Peyer's patch (tissue), 4 donors: ENCODE measurements at regions not wholly inside any gene's neighbourhood (a gene's known extent, or its start where the extent isn't known, plus 50 kb on each side); places are given as distances from the start of the nearest gene placed in this dataset.

Source experiments
- DNase-seq, 3 donors: peaks; one replicate each; pipeline ENCODE4 v3.0.0-alpha.2; 2017 to 2019
- H3K27ac ChIP-seq, 4 donors: fragments of 200-600 bp; sonication (generic); one replicate each; pipeline ENCODE4 v1.5.1; 2016 to 2019
- H3K27me3 ChIP-seq, 2 donors: fragments of 200-600 bp; sonication (generic); one replicate each; pipeline ENCODE4 v1.5.1; 2019
- H3K36me3 ChIP-seq, 3 donors: fragments of 200-600 bp; sonication (generic); one replicate each; pipeline ENCODE4 v1.5.1; 2016 to 2019
- H3K4me1 ChIP-seq, 4 donors: fragments of 200-600 bp; sonication (generic); one replicate each; pipeline ENCODE4 v1.5.1; 2016 to 2019
- H3K4me3 ChIP-seq, 4 donors: fragments of 200-600 bp; sonication (generic); 1 replicate in 3 of 4; 2 replicates in 1 of 4; pipeline ENCODE4 v1.5.1; 2016 to 2019; ENCODE audit warnings: mild to moderate bottlenecking in 1 of 4
- H3K9me3 ChIP-seq, 4 donors: fragments of 200-600 bp; sonication (generic); one replicate each; pipeline ENCODE4 v1.5.1; 2016 to 2019; ENCODE audit warnings: mild to moderate bottlenecking in 1 of 4
- POLR2A ChIP-seq, 2 donors: fragments of 450-650 bp; IDR thresholded peaks; one replicate each; pipeline ENCODE4 v1.5.1; 2017; ENCODE audit warnings: antibody characterized with exemption in 2 of 2, mild to moderate bottlenecking in 2 of 2, moderate library complexity in 2 of 2
- TF ChIP-seq, protein P1 (sequence below), 6 experiments: fragments of 450-650 bp in 4 of 6; fragments of 200-600 bp in 2 of 6; sonication (generic) in 1 of 6; IDR thresholded peaks; one replicate each; pipeline ENCODE4 v1.5.1; 2017 to 2019; ENCODE audit warnings: antibody characterized with exemption in 6 of 6, mild to moderate bottlenecking in 3 of 6, moderate library complexity in 1 of 6

DNA sequence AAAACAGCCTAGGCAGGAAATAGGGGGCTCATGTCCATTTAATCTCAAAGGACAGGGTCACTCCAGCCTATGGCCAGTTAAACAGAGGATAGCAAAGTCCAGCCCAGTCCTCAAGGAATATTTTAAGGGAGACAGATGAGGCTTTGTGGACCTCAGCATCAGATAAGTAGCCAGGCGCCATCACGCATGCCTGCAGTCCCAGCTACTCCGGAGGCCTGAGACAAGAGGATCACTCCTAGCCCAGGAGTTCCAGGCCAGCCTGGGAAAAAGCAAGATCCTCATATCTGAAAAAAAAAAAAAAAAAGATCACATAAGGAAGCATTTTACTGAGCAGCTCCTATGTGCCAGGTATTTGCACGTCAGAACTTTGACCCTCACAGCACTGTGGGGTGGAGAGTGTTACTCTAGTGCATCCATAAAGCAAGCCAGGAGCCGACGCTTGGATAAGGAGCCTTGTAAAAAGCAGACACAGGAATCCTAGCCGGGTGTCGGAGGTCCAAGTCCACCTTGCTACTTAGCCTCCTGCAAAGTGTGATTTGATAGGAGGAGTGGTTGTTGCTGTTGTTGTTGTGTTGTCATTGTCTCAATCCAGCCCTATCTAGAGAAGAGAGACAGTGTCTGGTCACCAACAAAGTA, 61.8 kb upstream of the DOCK1 start:
- Histone ChIP-seq H3K27ac (peak overlapping the region in 2 of 4 donors; percentile 67 to 89), H3K27me3 (no peaks in the 10 kb centered on the region), H3K36me3 (no peaks in the 10 kb centered on the region), H3K9me3 (no peaks in the 10 kb centered on the region), H3K4me3 (no peak overlapping the region), H3K4me1 (peaks cover 0 to 12% (median 2%) of the 10 kb centered on the region in 4 donors)
- DNase-seq = peak in 2 of 3 donors; percentile 65 to 84
- TF ChIP-seq, protein P1, sequence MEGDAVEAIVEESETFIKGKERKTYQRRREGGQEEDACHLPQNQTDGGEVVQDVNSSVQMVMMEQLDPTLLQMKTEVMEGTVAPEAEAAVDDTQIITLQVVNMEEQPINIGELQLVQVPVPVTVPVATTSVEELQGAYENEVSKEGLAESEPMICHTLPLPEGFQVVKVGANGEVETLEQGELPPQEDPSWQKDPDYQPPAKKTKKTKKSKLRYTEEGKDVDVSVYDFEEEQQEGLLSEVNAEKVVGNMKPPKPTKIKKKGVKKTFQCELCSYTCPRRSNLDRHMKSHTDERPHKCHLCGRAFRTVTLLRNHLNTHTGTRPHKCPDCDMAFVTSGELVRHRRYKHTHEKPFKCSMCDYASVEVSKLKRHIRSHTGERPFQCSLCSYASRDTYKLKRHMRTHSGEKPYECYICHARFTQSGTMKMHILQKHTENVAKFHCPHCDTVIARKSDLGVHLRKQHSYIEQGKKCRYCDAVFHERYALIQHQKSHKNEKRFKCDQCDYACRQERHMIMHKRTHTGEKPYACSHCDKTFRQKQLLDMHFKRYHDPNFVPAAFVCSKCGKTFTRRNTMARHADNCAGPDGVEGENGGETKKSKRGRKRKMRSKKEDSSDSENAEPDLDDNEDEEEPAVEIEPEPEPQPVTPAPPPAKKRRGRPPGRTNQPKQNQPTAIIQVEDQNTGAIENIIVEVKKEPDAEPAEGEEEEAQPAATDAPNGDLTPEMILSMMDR (IDR thresholded peaks at IDR 0.05) = no peak
- TF ChIP-seq POLR2A (IDR thresholded peaks at IDR 0.05) = no peak

DNA sequence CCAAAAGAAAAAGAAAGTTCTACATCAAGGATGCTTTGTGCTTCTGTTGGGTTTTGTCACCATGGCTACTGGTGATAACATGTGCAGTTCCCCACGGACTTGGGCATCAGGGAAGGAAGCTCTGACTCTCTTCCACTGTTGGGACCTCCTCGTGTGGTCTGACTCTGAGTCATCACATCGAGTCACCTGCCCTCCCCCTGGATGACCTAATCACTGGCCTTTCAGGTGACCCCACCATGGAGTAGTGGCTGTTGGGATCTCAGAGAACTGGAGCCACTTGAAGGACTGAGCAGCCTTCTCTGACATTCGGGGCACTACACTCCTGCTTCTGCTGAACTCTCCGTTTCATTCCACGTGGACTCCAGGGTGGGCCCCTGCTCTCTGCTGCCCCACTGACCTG, 60.8 kb upstream of the DOCK1 start:
- Histone ChIP-seq H3K27ac (no peak overlapping the region), H3K4me3 (no peak overlapping the region), H3K9me3 (no peaks in the 10 kb centered on the region), H3K36me3 (no peaks in the 10 kb centered on the region), H3K27me3 (no peaks in the 10 kb centered on the region), H3K4me1 (peaks cover 0 to 12% (median 2%) of the 10 kb centered on the region in 4 donors)
- no peak for DNase-seq
- TF ChIP-seq POLR2A (IDR thresholded peaks at IDR 0.05) = no peak
- TF ChIP-seq, protein P1 (IDR thresholded peaks at IDR 0.05) = no peak

DNA sequence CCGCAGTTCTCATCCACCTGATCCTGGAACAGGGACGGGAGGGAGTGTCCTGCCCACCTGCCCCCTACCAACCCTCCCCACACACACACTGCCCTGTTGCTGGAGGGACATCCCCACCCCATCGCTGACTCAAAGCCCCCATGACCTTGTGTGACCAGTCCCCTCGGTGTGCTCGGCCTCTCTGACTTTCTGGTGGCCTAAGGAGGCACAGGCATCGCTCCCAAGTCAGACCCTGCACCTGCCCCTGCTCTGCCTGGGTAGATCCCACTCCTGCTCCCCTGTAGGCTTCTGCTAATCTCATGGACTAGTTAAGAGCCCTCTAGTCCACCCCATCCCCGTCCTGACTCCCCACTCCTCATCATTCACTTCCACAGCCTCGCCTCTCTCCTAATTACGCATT, 58.8 kb upstream of the DOCK1 start:
- Histone ChIP-seq H3K4me3 (no peak overlapping the region), H3K27ac (no peak overlapping the region), H3K9me3 (no peaks in the 10 kb centered on the region), H3K36me3 (no peaks in the 10 kb centered on the region), H3K27me3 (no peaks in the 10 kb centered on the region), H3K4me1 (peaks cover 0 to 8% (median 0%) of the 10 kb centered on the region in 4 donors)
- no peak for DNase-seq
- TF ChIP-seq, protein P1 (IDR thresholded peaks at IDR 0.05) = no peak
- TF ChIP-seq POLR2A (IDR thresholded peaks at IDR 0.05) = no peak

DNA sequence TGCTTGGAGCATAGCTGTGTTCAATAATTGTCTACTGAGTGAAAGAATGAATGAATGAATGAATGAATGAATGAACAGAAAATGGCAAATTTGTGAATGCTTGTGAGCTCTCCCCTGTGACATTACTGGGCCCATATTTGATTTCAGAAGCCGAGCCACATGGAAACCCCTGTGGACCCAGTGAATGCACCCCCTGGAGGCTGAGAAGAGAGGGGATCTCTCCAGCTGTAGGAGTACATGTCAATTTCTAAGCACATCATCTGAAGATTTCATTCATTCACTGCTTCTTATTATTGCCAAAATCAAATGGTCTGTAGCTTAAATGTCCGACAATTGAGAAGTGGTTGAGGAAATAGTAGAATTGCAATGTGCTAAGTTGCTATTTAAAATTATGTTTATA, 58.3 kb upstream of the DOCK1 start:
- H3K4me1 ChIP-seq = peaks cover 0 to 5% (median 0%) of the 10 kb centered on the region in 4 donors
- TF ChIP-seq, protein P1 (IDR thresholded peaks at IDR 0.05) = no peak
- TF ChIP-seq POLR2A (IDR thresholded peaks at IDR 0.05) = no peak
- no peaks in the 10 kb centered on the region for H3K27me3 ChIP-seq
- no peaks in the 10 kb centered on the region for H3K36me3 ChIP-seq
- H3K9me3 ChIP-seq = no peaks in the 10 kb centered on the region
- H3K27ac ChIP-seq = no peak overlapping the region
- no peak overlapping the region for H3K4me3 ChIP-seq
- no peak for DNase-seq

DNA sequence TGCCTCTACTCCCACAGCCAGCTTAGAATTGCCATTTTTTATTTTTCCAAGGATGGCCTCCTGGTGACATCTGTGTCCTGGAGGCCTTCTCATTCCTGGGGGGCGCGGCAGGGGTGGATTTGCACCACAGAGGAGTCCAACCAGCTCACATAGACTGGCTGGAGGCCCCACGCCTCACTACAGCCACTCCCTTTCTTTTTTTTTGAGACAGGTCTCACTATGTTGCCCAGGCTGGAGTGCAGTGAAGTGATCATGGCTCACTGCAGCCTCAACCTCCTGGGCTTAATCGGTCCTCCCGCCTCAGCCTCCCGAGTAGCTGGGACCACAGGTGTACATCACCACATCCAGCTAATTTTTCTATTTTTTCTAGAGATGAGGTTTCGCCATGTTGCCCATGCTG, 57.6 kb upstream of the DOCK1 start:
- no peak overlapping the region for H3K27ac ChIP-seq
- no peak overlapping the region for H3K4me3 ChIP-seq
- no peaks in the 10 kb centered on the region for H3K36me3 ChIP-seq
- TF ChIP-seq POLR2A (IDR thresholded peaks at IDR 0.05) = no peak
- TF ChIP-seq, protein P1 (IDR thresholded peaks at IDR 0.05) = no peak
- no peaks in the 10 kb centered on the region for H3K27me3 ChIP-seq
- H3K4me1 ChIP-seq = no peaks in the 10 kb centered on the region
- no peaks in the 10 kb centered on the region for H3K9me3 ChIP-seq
- no peak for DNase-seq

DNA sequence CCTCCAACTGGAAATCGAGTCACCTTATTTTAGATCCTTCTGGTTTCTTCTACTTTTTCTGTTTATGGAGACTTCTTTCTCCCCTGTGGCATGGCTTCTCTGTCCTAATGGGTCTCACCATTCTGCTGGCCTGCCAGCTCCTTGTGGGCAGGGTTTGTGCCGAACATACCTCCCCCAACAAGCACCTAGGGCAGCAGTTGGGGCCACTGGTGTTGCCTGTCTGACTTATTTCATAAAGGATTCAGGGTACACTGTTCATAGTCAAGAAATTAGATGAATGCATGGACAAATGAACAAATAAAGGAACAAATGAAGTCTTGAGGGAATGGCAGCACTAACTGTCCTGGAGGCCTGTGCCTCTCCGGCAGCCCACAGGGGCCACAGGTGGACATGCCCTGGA, 55.6 kb upstream of the DOCK1 start:
- no peaks in the 10 kb centered on the region for H3K4me1 ChIP-seq
- no peak overlapping the region for H3K27ac ChIP-seq
- no peaks in the 10 kb centered on the region for H3K36me3 ChIP-seq
- DNase-seq = no peak
- no peak for TF ChIP-seq POLR2A (IDR thresholded peaks at IDR 0.05)
- TF ChIP-seq, protein P1 (IDR thresholded peaks at IDR 0.05) = no peak
- no peaks in the 10 kb centered on the region for H3K27me3 ChIP-seq
- no peak overlapping the region for H3K4me3 ChIP-seq
- no peaks in the 10 kb centered on the region for H3K9me3 ChIP-seq
